ENCODE measurements at regions not wholly inside any gene's neighbourhood (a gene's known extent, or its start where the extent isn't known, plus 50 kb on each side); places are given as distances from the start of the nearest gene placed in this dataset.
"Not testable (repeated sequence)": the region's sequence is repeated elsewhere in the genome, so short reads cannot be mapped to it uniquely, and the experiment has no call there.

GRCh38 chr11:36733721-36734120 is 135.7 kb upstream of the RAG2 start:
- not testable (repeated sequence) for DNase-seq (ENCODE audit: low read depth in 2 of 2)

GRCh38 chr11:36730761-36731160 is 132.7 kb upstream of the RAG2 start:
- no peak for DNase-seq (ENCODE audit: low read depth in 2 of 2)

DNA sequence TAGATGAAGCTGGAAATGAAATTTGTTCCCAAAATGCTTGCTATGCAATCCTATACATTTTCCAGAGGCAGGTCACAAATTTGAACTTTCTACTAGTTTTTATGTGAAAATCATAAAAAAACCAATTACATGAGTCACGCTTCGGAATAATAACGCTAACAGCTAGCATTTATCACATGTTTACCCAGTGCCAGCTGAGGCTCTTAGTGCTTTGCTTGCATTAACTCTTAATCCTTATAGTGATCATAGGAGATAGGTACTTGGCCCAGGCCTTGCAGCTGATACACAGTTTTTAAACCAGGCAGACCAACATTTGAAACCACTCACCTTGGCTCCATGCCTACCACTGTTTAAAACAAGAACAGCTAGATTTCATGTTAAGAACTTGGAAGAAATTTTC is 131.8 kb upstream of the RAG2 start:
- no peak for DNase-seq (ENCODE audit: low read depth in 2 of 2)

DNA sequence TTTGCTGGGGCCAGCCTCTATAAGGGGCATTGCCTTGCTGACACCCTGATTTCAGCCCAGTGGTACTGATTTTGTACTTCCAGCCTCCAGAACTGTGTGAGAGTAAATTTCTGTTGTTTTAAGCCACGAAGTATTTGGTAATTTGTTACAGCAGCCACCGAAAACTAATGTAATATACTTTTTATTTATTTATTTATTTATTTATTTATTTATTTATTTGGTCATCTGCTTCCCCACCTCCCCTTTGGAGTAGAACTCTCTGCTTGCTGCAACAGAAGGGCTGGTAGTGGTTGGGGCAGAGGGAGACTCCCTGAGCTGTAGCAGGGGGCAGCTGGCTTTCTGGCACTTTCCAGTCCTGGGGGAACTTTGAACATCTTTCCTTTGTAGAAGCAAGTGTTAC is 128.4 kb upstream of the RAG2 start:
- no peak for DNase-seq (ENCODE audit: low read depth in 2 of 2)

DNA sequence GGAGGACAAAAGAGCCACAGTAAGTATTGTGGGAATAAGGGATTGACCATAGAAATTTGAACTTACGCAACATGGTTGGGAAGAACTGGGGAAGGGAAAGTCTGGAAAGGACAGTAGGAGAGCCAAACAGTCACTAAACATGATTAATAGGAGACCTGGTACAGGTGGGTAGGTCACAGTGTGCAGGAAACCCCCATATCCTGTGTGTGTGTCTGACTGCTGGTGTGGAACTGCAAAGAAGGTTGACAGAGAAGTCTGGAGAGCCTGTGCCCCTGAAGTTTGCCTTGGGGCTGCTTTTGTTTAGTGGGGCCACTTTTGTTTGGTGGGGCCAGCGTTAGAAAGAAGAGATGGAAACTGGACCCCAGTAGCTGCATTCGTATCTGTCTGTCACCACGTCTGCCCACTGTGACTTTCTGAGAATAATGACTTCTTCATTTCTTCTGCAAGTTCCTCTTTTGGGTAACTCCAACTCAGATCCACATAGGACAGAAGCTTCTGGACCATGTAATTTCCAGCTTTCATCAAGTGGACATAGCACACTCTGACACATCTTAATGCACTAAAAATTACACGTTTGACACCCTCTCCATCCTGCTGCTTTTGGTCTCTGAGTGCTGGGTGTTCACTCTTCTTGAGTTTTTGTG is 126.8 kb upstream of the RAG2 start:
- DNase-seq (ENCODE audit: low read depth in 2 of 2): no peak

- no peak for DNase-seq (ENCODE audit: low read depth in 2 of 2)
These were observed 124.4 kb upstream of the RAG2 start for GRCh38 chr11:36722421-36722820.

DNA sequence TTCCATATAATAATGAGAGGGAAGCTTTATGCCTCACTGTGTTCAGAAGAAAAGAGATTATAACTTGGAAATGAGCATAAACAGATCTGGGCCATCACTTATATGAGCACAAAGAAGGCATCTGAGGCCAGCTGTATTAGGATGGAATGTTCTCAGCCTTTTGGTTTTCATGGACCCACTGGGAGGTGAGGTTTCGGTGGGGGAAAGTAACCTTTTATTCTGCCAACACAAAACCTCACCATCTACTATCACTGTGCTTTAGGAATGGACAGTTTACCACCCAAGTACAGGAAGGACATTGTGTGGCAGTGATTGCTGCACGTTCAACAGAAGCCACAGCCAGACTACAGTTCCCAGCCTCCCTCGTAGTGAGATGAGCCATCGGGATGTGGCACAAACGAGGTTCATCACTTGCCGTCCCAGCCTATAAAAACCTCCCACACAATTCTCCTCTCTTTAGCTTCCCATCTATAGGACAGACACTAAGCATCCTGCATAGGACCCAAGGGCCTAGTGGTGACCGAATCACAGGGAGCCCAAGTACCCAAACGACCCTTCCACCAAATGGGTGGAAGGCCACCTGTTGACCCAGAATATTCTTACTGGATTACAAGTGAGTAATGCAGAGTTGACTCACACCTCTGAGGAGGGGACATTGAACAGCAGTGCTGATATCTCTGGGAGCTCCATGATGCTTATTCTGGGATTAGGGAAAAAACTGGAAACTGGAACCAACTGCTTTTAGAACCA is 121.5 kb upstream of the RAG2 start:
- DNase-seq (ENCODE audit: low read depth in 2 of 2): no peak

GRCh38 chr11:36718451-36718850 is 120.4 kb upstream of the RAG2 start:
- no peak for DNase-seq (ENCODE audit: low read depth in 2 of 2)

DNA sequence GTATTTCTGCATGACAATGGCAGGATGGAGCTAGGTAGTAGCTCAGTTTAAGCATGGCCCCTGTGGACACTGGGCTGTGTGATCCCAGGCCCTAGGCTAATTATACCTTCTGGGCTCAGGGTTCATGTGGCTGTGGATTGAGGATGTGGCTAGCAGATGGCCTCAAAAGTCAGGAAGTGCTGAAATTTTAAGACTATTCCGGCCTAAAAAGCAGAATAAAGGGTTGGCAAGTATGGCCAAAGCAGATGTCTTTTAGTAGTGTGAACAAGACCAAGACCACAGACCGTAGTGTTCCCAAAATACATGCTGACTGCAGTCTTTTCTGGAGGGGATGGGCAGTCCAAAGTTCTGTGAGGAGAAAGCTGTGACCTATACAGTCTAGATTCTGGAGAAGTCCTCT is 115.7 kb upstream of the RAG2 start:
- DNase-seq (ENCODE audit: low read depth in 2 of 2): no peak

DNA sequence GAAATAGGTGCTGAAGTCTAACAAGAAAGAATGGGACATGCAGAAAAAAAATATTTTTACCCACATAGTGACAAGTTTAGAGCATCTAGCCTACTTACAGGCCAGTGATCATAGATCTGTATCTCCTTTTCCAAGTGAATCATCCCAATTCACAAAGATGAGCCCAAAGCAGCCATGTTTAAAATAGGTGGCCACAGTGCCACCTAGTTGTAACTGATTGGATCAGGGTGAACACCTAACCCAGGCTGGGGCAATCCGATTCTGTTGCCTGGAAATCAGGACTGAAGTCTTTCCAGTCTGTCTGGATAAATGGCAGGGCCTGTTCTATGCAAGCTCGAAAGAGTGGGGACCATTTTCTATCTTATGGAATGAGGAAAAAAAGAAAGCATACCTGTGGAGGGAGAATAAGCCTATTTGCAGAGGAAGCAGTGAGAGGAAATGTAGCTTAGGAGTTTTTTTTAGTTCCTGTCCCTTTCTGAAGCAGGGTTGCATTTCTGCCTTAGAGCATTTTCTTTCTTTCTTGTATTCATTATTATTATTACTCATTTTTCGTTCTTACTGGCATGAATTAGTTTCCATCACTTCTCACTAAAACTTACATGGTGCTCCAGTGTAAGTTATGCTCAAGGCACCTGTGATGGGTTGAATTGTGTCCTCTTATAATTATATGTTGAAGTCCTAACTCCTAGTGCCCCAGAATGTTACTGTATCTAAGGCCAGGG is 113.2 kb upstream of the RAG2 start:
- DNase-seq (ENCODE audit: low read depth in 2 of 2): no peak
